ENCODE measurements at regions not wholly inside any gene's neighbourhood (a gene's known extent, or its start where the extent isn't known, plus 50 kb on each side); places are given as distances from the start of the nearest gene placed in this dataset.
A peak's percentile ranks its signal among the peaks of the same experiment; 100 is the strongest.

- H3K4me3 ChIP-seq (ENCODE audit: low read depth, low read length) = no peak overlapping the region
- no peak for DNase-seq (ENCODE audit: low read depth)
- no peak for TF ChIP-seq CTCF (IDR thresholded peaks at IDR 0.05; ENCODE audit: insufficient read depth, low read depth, low read length, missing control alignments)
These were observed 173.5 kb upstream of the MEX3C start for GRCh38 chr18:51370996-51371395.

GRCh38 chr18:51371929-51372328, 174.4 kb upstream of the MEX3C start:
- TF ChIP-seq CTCF (IDR thresholded peaks at IDR 0.05; ENCODE audit: insufficient read depth, low read depth, low read length, missing control alignments) = no peak
- no peak for DNase-seq (ENCODE audit: low read depth)
- H3K4me3 ChIP-seq (ENCODE audit: low read depth, low read length) = no peak overlapping the region

- no peak overlapping the region for H3K4me3 ChIP-seq (ENCODE audit: low read depth, low read length)
- DNase-seq (ENCODE audit: low read depth) = no peak
- no peak for TF ChIP-seq CTCF (IDR thresholded peaks at IDR 0.05; ENCODE audit: insufficient read depth, low read depth, low read length, missing control alignments)
These were observed 184.6 kb upstream of the MEX3C start for GRCh38 chr18:51382081-51382480.

- no peak for DNase-seq (ENCODE audit: low read depth)
- no peak for TF ChIP-seq CTCF (IDR thresholded peaks at IDR 0.05; ENCODE audit: insufficient read depth, low read depth, low read length, missing control alignments)
- H3K4me3 ChIP-seq (ENCODE audit: low read depth, low read length) = no peak overlapping the region
These were observed 185.6 kb upstream of the MEX3C start for GRCh38 chr18:51383116-51383515.

- DNase-seq (ENCODE audit: low read depth) = no peak
- H3K4me3 ChIP-seq (ENCODE audit: low read depth, low read length) = no peak overlapping the region
- no peak for TF ChIP-seq CTCF (IDR thresholded peaks at IDR 0.05; ENCODE audit: insufficient read depth, low read depth, low read length, missing control alignments)
These were observed 186.2 kb upstream of the MEX3C start for GRCh38 chr18:51383711-51384110.

GRCh38 chr18:51385270-51385669, 187.8 kb upstream of the MEX3C start:
- no peak for DNase-seq (ENCODE audit: low read depth)
- H3K4me3 ChIP-seq (ENCODE audit: low read depth, low read length) = no peak overlapping the region
- no peak for TF ChIP-seq CTCF (IDR thresholded peaks at IDR 0.05; ENCODE audit: insufficient read depth, low read depth, low read length, missing control alignments)

- no peak overlapping the region for H3K4me3 ChIP-seq (ENCODE audit: low read depth, low read length)
- TF ChIP-seq CTCF (IDR thresholded peaks at IDR 0.05; ENCODE audit: insufficient read depth, low read depth, low read length, missing control alignments) = no peak
- DNase-seq (ENCODE audit: low read depth) = peak; percentile 10
These were observed 193.2 kb upstream of the MEX3C start for GRCh38 chr18:51390702-51391101.

Data from GM12865 (cell line).